Left forelimb (tissue), 1 donor: ENCODE measurements at regions not wholly inside any gene's neighbourhood (a gene's known extent, or its start where the extent isn't known, plus 50 kb on each side); places are given as distances from the start of the nearest gene placed in this dataset.
"Not testable (repeated sequence)": the region's sequence is repeated elsewhere in the genome, so short reads cannot be mapped to it uniquely, and the experiment has no call there.

ENCODE experiments used
- DNase-seq: peaks from one replicate; pipeline ENCODE4 v3.0.0-alpha.2; 2018; ENCODE audit warnings: low spot score

GRCh38 chr20:52049001-52049731, 142.4 kb downstream of the ZFP64 start:
- DNase-seq: no peak

DNA sequence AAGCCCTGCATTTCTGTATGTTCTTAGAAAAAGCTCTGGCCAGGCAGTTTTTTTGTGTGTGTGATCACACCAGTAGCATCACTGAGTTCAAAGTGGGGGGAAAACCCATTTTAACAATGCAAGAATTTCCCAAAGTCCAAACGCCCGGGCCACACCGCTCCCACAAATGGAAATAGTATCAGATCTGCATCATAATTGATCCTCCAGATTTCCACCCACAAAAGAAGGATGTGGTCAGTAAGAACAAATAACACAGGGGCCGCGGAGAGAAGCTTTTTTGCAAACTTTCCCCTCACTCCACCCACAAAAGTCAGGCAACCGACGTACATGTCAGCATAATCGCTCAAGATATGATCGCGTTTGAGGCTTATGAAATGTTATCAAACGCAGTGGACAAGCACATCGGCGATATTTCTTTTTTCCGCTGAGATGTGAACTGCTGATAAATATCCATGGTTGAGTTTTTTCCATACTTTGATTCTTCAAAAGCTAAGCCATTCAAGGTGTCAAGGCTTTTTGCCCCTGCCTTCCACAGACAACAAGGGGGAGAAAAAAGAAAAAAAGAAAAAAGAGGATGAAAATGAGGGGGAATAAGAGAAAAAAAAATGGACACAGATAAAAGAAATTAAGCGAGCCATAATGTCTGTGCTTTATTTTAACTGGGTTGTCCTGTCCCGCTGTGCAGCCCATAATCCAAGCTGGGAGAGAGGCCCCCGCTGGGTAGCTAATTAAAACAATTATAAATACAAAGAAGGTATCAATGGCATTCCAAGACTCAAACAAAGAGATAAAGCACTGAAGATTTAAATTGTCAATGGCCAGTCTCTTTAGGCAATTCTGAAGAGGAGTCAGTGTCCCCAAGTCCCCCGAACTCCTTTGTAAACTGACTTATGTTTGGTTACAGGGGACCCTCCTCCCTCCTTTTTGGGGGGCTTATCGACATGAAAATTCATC, 143.5 kb downstream of the ZFP64 start:
- no peak for DNase-seq

DNA sequence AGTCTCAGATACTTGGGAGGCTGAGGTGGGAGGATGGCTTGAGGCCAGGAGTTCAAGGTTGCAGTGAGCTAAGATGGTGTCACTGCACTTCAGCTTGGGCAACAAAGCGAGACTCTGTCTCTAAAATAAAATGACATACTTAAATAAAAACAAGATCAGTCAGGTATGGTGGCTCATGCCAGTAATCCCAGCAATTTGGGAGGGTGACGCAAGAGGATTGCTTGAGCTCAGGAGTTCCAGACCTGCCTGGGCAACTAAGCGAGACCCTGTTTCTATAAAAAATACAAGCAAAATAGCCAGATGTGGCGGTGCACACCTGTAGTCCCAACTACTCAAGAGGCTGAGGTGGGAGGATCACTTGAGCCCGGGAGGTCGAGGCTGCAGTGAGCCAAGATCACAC, 149.6 kb downstream of the ZFP64 start:
- no peak for DNase-seq

DNA sequence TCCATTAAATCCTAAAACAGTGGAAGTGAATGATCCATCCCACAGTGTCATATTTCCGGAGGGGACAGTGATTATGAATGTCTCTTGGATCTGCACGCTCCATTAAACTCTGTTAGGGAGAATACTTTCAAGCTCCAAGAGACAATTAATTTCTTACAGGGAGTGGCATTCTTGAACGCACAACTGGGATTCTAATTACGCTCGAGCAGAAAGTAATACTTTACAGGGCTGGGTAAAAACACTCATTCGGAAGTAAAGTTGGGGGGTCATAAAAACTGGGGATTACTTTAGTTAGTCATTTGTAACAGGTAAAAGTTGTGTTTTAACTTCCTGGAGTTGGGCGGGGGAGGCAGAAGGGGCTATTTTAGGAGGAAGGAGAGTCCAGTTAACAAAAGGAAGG, 151.8 kb downstream of the ZFP64 start:
- DNase-seq: no peak

DNA sequence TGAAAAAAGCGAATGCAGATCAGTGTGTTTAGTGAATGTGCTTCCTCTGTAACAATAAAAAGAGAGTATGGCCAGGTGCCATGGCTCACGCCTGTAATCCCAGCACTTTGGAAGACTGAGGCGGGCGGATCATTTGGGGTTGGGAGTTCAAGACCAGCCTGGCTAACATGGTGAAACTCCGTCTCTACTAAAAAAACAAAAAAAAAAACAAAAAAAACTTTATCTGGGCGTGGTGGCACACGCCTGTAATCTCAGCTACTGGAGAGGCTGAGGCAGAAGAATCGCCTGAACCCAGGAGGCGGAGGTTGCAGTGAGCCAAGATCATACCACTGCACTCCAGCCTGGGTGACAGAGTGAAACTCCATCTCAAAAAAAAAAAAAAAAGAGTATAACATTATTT, 152.9 kb downstream of the ZFP64 start:
- not testable (repeated sequence) for DNase-seq

- no peak for DNase-seq
Observed at GRCh38 chr20:52037370-52037769, 154.2 kb downstream of the ZFP64 start.

- no peak for DNase-seq
Observed at GRCh38 chr20:52035977-52036376, 155.6 kb downstream of the ZFP64 start.

DNA sequence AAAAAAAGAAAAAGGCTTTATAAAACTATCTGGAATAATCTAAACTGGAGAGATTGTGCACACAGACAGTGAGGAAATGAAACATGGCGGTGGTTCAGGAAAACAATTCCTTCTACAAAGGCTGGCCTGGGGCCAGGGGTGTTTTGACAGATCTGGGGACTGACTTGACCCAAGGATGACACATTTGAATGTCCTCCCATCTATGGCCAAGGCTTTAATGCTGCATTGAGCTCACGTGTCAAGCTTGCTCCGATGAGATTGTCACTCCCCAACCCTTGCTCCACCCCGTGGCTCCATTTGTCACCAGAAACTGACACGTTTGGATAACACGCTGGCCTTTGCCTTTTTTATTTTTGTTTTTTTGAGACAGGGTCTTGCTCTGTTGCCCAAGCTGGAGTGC, 156.1 kb downstream of the ZFP64 start:
- no peak for DNase-seq

DNA sequence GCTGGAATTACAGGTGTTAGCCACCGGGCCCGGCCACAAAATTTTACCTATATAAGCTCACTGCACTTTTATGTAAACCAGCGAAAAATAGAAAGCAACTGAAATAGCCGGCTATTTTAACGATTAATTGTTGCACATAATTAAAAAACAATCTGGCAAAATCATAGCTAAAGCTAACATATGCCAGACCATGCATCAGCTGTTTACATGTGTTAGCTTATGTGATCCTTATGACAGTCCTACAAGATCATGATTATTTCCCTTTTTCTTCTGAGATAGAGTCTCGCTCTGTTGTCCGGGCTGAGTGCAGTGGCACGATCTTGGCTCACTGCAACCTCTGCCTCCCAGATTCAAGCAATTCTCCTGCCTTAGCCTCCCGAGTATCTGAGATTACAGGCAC, 157.0 kb downstream of the ZFP64 start:
- no peak for DNase-seq

- DNase-seq: no peak
Observed at GRCh38 chr20:52033313-52033712, 158.3 kb downstream of the ZFP64 start.

GRCh38 chr20:52032304-52032683, 159.3 kb downstream of the ZFP64 start:
- not testable (repeated sequence) for DNase-seq

- no peak for DNase-seq
Observed at GRCh38 chr20:52031563-52032303, 159.8 kb downstream of the ZFP64 start.

- no peak for DNase-seq
Observed at GRCh38 chr20:52031206-52031562, 160.4 kb downstream of the ZFP64 start.

DNA sequence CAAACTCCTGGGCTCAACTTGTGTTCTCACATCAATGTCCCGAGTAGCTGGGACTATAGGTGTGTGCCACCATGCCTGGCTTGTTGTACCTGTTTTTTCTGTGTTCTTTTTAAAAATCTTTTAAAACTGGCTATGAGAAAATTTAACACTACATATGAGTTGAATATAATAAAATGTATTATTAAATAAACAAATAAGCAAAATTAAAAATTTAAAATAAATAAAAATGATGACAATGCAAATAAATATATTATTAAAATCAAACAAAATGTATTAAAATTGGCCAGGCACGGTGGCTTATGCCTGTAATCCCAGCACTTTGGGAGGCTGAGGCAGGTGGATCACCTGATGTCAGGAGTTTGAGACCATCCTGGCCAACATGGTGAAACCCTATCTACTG, 162.4 kb downstream of the ZFP64 start:
- DNase-seq: not testable (repeated sequence)

DNA sequence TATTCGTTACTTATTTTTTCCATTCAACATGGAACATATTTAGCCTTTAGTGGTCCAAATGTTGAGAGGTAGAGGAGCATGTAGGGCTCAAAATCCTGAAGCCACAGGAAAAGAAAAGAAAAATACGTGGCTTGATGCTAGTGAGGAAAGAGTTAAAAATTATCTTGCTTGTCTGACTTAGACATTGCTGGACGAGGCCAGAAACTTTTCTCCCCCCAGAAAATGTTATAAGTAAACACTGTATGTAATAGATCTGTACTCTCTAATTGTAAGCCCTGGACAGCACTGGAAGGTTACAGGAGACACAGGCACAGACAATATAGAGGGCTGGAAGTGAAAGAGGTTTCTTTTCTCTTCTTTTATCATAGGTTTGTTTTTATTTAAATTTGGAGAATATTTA, 165.6 kb downstream of the ZFP64 start:
- DNase-seq: no peak

DNA sequence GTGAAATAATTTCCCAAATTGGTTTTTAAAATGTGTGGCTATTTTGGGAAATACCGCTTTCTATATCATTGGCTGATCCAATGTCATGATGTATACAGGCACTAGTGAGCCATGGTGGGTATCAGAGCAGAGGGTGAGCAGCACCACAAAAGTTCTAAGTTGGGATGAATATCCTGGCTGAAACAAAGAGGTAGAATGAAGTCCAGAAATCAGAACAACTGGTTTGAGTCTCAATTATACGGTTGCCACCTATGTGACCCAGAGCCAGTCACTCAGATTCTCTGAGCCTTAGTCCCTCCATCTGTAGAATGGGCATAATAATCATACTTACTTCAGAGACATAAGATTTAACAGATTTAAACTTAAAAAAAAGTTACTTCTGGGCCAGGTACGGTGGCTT, 172.3 kb downstream of the ZFP64 start:
- no peak for DNase-seq

GRCh38 chr20:52017669-52018317, 173.8 kb downstream of the ZFP64 start:
- DNase-seq: no peak

- no peak for DNase-seq
Observed at GRCh38 chr20:52016022-52016421, 175.6 kb downstream of the ZFP64 start.

- no peak for DNase-seq
Observed at GRCh38 chr20:52015155-52015554, 176.4 kb downstream of the ZFP64 start.

- no peak for DNase-seq
Observed at GRCh38 chr20:52012079-52012478, 179.5 kb downstream of the ZFP64 start.

DNA sequence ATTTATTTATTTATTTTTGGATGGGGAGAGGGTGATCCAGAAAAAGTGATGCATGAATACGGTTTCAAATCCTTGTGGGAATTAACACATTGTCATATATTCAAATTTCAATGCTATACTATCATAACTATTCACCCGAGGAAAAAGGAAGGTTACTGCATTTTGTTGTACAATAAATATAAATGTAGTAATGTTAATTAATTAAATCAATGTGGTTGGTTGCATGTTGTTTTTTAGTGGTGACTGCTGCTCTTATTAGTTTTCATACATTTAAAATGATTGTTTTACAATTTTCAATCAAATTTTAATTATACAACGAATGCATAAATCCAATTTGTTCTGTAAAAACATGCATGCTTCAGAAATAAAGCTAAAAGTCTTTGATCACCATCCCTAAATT, 180.5 kb downstream of the ZFP64 start:
- no peak for DNase-seq

DNA sequence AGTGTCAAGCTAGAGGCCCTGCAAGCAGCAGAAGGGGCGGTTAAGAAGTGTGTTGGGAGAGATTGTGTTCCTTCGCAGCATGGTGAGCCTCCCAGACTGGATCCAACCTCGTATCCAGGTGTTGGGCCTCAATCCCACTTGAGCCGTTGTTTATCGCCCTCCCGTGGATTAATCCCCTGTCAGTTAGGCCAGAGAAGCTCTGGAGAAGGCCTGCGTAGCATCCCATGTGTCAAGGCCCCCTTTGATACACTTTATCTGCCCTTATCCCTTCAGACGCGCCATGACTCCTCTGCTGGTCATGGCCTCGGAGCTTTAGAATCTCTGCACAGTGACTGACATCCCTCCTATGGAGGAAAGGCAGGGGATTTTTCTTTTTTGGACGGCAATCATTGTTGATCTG, 181.0 kb downstream of the ZFP64 start:
- DNase-seq: no peak
